ENCODE measurements at regions not wholly inside any gene's neighbourhood (a gene's known extent, or its start where the extent isn't known, plus 50 kb on each side); places are given as distances from the start of the nearest gene placed in this dataset.

DNA sequence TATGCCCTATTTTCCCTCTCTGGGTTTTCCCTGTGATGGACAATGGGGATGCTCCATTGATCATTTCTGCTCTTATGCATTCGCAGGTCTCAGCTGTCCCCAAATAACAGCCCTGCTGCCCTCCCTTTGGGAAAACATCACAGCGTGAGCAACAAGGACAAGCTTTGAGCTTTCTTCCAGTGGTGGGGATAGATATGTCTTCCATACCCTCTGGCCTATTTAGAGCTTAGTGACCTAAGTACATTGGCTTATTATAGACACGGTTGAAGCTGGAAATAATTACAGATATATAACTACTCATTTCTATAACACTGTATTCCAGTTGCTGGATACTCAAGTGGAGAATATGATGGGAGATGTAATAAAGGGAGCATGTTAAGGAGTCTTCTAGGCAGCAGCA lies 304.3 kb upstream of the MGAT5 start:
- ATAC-seq, result no peak

DNA sequence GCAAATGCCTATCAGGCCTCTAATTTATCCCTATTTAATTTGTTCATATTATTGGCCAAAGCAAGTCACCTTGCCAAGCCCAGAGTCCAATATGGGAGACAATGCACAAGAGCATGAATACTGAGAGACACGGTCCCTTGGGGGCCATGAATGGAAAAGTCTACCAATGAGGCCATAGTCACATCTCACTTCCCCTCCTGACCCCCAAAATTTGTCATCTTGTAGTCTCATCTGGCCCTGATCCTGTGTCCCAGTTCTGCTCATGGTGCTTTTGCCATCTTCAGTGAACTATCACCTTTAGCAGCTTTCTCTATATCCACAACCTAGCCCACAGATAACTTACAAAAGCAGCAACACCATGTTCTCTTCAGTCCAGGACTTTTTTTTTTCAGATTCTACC lies 302.7 kb upstream of the MGAT5 start:
- no peak for ATAC-seq

DNA sequence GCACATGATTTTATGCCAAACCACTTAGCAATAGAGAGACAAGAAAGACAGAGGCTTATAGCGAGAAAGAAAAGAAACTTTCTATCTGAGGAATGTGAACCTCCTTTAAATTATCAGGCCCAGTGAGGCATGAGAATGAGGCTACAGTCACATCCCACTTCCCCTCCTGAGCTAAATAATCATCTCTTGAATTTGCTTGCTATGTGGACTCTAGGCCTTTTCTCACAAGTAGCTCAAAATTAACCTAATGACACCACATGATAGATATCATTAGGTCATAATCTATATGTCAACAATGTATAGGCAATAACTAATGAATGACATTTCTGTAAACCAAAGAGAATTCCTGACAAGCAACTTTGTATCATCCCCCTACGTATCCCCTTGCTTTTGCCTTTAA lies 301.5 kb upstream of the MGAT5 start:
- ATAC-seq, result no peak

DNA sequence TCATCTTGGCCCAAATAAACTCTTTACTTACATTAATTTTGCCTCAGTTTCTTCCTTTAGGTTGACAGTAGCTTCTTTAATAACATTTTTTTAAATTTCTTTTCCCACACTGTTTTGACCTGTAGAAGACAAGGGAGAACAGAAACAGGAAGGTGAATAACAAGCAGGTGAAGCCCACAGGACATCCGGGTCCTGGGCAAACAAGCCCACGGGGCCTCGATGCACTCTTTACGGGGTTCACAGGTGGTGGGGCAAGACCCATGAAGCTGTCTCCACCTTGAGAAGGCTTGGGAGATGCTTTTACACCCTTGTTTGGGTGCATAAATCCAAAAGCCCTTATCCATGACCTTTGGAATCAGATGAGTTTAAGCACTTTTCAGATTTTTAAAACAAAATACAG lies 301.0 kb upstream of the MGAT5 start:
- no peak for ATAC-seq

DNA sequence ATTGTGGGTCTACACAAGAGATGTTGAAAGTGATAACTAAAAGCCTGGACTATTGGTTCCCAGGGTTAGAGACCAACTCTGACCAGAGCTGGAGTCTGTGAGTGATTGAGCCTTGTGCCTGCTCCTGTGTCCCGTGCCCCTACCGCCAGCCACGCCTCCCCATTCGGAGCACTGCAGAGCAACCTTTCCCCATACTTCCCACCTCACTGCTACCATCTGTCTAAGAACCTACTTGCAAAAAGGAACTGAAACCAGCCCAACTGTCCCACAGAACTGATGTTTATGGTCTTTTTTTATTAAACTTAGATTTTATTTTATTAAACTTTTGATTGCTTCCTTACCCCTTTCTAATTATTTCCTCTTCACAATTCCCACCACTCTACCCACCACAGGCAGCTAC lies 300.3 kb upstream of the MGAT5 start:
- ATAC-seq, result no peak

DNA sequence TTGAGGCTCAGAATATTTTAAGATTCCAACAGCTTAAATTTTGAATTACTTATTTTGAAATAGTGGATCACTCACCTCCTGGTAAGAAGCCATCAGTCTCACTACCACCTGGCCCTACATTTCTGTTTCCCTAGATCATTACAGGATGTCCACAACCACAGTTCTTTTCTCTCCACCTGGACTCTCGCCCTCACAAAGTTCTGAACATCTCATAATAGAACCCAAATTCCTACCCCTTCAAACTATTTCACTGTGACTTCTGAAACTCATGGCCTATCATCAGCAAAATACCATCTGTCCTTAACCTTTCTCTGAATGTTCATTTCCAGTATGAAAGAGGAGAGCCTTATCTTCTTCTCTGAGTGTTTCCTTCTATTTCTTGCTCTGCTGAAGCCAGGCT lies 299.2 kb upstream of the MGAT5 start:
- ATAC-seq, result no peak

DNA sequence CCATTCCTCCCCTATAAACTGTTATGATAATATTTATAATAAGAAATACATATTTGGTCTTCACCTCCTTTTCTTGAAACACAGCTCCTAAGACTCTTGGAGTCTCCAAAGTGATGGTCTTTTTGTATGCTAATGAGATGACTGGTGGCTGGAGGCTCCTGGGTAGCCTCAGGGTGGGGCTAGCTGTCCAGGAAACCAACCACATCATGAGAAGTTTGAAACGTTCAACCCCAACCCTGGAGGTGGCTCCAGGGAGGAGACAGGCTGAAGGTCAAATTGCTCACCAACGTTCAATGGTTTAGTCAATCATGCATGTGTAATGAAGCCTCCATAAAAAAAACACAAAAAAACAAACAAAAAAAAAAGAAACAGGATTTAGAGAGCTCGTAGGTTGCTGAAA lies 298.7 kb upstream of the MGAT5 start:
- ATAC-seq, result no peak

DNA sequence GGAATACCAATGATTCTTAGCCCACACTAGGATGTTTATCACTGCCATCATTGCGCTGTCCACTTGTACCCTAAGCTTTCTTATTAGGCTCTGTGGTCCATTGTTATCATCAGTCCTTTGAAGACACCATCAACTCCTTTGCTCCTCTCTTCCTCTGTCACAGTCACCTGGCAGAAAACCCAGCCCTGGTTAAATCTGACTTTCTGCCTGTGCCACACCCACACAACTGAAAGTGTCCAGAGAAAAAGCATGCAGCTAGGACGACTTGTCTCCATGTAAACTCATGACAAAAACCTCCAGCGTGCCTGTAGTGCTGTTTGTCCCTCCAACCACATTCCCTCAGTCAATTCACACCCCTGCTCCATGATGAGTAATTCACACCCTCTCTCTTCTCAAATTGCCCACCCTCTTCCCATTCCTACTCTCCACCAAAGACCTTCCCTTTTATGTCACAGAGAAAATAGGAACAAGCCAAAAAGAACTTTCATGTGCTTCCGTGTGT lies 297.4 kb upstream of the MGAT5 start:
- ATAC-seq, result no peak

DNA sequence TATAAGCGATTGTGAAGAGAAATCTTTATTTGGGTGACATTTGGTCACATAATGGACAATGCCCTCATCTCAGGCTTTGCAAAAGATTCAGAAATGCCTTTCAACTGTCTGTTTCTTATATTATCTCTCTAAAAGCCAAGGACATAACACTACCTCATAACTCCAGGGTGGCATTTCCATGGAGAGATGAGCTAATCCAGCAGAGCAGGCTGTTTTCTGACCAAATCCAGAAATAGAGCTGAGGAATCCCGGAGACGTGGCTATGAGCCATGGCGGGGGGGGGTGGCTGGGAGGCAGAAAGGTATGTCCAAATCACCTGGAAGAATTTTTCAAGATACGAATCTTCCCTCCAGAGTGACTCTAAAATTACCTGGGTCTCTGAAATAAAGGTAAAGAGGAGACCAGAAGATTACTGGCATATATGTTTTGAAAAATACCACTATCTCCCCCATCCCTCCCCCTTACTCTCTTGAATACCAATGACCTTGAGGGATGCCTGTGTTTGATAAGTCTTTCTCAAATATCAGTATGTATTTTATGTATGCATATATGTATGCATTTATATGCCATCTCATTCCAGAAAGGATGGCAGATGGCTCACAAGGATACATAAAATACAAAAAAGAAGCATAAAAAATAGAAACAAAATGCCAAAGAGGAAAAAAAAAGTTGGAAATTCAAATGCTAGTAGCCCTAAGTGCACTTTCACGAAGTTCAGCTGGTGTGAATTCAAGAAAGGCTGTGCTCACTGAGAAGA lies 296.0 kb upstream of the MGAT5 start:
- no peak for ATAC-seq

DNA sequence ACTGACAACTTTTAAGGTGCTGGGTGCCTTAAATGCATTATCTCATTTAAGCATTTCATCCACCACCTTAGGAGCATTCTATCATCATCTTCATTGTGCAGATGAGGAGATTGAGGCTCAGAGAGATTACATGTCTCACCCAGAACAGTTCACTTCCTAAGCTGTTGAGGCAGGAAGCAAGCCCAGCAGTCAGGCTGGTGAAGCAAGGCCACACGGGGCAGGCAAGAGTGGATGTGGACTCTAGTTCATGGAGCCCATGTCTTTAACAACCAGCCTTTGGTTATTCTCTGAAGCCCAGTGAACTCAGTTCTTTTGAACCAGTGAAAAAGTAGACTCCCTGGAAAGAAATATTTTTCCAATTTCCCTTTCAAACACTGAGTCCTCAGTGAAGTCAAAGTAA lies 294.8 kb upstream of the MGAT5 start:
- ATAC-seq, result no peak

DNA sequence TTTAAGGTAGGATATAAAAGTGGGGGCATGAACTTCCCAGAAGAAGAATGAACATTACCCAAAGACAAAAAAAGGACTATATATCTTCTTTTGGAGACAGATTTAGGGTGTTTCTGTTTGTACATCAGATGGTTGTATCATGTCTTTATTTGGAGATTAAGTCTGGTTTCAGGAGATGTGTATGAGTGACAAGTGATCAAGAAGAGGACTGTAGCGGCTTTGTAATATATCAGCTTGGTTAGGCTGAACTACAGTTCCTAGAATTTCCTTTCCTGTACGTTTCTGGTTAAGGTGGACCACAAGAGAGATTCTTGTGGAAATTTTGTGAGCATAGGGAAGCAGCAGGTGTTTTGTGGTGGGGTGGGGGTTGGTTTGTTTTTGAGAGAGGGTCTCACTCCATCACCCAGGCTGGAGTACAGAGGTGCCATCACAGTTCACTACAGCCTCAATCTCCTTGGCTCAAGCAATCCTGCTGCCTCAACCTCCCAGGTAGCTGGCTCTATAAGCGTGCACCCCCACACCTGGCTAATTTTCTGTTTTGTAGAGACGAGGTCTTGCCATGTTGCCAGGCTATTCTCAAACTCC lies 287.1 kb upstream of the MGAT5 start:
- no peak for ATAC-seq

DNA sequence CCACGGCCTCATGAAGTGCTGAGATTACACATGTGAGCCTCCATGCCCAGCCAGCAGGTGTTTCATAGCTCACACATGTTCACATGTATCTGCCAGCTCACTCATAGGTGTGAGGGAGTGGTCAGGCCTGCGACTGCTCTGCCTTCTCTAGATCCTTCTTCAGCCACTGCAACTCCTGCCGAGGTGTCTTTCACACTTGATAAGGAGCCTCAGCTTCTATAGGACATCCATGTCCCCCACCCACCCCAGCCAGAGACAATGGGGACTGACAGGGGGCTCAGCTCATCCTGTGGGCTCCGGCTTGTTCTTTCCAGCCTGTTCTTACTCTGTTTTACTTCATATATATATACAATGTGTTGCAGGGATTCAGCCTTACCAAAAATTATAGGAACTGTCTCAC lies 286.5 kb upstream of the MGAT5 start:
- no peak for ATAC-seq

DNA sequence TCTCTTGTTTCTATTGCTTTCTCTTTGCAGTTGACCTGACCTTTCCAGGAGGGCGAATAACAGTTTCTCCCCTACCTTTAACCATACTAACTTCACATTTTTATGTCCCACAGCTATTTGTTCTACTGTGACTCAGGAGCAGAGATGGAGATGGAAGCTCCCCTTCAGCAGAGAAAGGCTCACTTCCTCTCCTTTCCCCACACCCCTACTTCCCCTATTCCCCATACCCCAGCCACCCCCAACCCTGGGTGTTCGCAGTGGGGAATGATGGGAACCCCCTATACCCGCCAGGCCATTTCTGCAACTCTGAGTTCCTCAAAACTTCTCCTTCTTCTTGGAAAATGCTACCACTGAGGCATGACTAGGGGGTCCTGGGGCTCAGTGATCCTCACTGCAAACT lies 285.4 kb upstream of the MGAT5 start:
- ATAC-seq, result no peak

DNA sequence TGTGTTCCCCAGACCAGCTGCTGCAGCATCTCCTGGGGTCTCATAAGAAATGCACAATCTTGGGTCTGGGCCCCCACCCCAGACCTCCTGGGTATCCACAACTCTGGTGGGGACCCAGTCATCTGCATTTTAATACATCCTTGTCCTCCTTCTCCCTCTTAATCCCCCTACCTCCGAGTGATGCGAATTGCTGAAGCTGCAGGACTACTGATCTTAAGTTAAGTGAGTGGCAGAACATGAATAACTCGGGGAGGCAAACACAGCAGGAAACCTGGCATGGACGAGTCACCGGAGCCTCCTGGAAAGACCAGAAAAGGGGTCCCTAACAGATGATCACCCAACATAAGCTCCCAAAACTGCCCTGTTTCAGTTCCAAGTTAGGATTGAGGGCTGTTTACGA lies 283.2 kb upstream of the MGAT5 start:
- no peak for ATAC-seq

DNA sequence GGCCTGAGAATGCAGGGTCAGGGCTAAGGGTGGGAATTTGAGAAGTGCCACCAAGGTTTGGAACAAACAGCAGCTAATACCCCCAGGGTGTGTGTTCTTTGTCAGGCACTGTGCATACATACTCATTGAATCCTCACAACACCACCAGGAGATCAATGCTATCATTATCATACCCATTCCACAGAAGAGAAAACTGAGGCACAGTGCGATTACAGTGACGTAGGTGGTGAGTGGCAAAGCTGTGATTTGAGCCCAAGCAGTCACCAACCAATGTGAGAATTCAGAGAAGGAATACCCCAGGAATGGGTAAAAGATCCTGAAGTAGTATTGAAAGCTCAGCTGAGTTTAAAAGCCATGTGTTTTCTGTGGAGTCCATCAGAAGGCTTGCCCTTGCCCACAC lies 281.6 kb upstream of the MGAT5 start:
- no peak for ATAC-seq

DNA sequence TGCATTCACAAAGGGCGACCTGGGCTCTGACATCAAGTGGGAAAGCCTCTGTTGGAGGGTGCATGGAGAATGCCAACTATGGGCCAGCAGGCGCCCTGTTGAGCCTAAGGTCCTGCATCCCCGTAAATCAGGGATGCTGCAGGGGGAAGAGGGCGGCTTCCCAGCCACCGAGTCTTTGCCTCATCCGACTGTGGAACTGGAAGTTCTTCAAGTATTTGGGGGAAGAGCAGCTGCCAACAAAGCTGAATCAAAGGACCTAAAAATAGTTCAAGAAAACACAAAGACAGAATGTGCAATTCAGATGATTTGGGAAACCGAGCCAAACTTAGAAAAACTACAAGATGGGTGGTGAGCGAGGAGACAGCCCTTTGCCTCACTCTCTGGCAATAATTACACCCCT lies 281.1 kb upstream of the MGAT5 start:
- ATAC-seq, result no peak

DNA sequence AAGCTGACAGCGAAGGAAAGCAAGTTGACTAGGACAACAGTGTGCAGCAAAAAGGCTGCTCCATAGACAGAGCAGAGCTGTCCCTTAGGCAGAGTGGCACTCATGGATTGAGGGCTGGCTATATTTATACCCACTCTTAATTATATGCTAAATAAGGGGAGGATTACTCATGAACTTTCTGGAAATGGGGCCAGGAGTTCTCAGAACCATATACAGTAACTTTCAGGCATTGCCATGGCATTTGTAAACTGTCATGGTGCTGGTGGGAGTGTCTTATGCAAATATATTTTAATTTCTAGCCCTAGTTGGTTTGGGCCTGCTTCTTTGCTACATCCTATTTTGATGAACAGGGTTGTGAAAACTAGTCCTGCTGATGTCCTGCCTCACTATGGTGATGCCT lies 279.5 kb upstream of the MGAT5 start:
- ATAC-seq, result no peak

DNA sequence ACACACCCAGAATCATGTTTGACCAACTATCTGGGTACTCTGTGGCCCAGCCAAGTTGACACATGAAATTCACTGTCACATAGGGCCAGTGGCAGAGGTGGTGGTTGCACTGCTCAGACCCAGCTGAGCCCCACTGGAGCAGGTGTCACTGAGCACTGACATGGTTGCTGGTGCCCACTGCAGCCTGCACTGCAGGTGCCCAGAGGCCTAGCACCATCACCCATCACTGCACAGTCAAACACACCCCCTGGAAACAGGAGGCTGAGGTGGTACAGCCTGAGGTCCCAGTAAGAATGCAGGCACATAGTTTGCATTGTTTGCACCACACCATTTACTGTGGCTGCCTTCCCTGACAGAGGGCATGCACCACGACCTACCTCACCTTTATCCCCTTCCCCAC lies 278.7 kb upstream of the MGAT5 start:
- no peak for ATAC-seq

DNA sequence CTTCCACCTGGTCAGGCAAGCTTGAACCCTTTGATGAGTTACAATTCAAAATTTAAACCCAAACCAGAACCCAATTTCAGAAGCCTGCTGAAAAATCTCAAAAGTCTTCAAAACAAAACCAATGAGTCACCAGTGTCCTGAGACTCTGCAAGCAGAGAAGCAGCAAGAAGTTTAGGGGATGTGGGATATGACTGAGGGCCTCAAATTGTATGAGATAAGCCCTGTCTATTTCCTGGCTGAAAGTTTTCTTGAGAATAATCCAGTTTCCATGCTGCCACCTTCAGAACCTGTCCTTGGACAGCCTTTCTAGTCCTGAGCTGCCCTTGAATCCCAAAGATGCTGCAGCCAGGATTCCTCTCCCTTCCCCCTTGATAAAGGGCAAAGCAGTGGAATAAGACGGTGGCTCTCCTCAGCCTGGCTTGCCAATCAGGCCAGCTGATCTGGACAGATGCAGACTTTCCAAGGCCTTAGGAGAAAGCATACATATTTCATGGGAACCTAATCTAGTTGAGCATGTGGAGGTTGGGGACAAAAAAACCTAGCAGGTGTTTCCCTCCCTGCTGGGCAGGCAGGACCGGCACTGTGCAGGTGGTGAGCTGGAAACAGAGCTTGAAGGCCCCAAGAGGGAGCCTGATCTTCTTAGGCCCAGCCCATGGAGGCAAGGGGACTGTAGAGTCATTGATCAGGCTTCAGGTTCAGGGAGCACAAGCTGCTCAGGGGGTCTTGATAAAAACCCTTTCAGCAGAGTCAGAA lies 278.0 kb upstream of the MGAT5 start:
- ATAC-seq, result no peak

DNA sequence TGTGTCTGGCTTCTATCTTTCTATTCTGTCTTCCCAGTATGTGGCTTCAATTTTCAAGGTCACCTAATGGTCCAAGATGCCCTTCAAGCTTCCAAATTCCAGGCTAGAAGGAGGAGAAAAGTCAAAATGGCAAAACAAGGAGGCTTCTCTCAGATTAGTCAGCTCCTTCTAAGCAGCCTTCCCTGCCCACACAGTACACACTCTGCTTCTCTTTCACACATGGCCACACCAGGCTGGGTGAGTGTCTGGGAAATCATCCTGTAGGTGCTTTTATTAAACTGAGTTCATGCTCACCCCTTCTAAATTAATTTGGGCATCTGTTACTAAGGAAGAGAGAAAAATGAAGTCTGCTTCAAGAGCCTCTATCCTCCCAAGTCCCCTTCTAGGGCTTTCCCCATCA lies 277.2 kb upstream of the MGAT5 start:
- ATAC-seq, result no peak

DNA sequence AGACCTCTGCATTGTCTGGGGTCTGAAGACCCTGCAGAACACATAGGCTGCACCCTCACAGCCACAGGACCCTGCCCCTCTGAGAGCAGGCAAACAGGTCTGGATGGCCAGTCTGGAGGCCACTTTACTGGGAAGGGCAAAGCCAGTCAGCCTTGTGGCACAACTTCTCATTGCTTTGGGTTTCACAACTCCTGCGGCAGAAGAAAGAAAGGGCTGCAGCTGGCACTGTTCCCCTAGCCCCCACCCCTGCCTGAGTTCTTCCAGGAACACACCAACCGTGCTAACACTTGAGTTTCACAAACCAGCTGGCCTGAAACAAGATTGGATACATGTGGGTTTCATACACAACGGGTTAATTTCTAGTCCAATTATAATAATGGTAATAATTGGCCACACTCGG lies 276.5 kb upstream of the MGAT5 start:
- no peak for ATAC-seq

DNA sequence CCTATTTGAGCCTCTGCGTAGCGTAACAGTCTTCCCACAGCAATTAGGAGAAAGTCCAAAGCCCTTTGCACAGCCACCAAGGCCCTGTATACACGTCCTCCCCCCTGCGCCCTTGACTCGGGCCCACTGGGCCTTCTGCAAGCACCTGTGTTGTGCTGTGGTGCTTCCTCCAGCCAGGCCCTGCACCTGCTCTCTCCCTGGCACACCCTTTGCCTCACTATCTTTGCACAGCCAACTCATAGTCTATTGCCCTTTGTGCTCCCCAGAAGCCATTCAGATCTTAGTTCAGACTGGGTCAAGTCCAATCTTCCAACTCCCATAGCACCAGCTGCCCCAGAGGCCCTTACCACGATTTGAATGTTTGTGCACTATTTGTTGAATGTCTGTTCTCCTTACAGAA lies 271.6 kb upstream of the MGAT5 start:
- ATAC-seq, result no peak

DNA sequence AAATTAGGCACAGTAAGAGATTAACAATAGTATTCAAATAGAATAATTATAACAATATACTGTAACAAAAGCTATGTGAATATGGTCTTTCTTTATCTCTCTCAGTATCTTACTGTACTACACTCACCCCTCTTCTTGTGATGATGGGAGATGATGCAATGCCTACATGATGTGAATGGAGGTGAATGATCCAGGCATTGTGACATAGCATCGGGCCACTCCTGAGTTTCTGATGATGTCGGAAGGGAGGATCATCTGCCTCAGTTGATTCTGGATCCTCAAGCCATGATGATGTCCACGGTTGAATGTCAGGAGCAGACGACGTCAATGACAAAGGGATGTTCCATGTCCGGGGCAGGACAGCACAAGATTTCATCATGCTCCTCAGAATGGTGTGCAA lies 268.3 kb upstream of the MGAT5 start:
- ATAC-seq, result no peak
